GM19035 (cell line): ENCODE measurements at regions not wholly inside any gene's neighbourhood (a gene's known extent, or its start where the extent isn't known, plus 50 kb on each side); places are given as distances from the start of the nearest gene placed in this dataset.

Experiments
- ATAC-seq: cut with Tn5 transposase; IDR thresholded peaks from one replicate; pipeline ENCODE4 v1.9.1; 2021; ENCODE audit not compliant: unreplicated experiment

DNA sequence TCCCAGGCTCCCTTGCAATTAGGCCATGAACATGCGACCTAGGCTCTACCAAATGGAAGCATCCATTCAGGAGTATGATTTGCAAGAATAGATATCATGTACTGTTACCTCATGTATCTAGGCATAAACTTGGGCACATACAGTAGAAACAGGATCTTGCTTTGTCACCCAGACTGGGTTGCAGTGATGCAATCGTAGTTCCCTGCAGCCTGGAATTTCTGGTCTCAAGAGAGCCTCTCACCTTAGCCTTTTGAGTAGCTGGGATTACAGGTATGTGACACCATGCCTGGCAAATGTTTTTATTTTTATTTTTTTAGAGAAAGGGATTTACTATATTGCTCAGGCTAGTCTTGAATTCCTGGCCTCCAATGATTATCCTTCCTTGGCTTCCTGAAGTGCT is 994.2 kb downstream of the ADGRL3 start:
- no peak for ATAC-seq

DNA sequence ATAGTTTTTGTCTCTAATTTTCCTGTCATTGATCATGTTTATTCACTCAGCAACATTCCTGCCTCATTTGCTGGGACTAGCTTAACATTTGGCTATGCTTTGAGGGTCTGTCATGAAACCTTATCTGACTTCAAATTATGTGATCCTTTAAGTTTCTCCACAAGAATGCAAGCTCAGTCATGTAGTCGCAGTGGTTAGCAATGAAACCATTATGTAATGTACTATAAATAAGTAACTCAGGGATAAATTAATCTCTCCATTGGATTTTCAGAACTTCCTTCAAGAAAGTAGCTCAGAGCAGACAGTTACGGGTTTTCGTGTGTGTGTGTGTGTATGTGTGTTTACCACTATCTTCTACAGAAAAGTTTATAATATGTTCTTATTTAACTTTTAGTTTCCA is 993.6 kb downstream of the ADGRL3 start:
- ATAC-seq, result no peak

- ATAC-seq, result no peak
These were observed 991.5 kb downstream of the ADGRL3 start for GRCh38 chr4:62191451-62192240.

- no peak for ATAC-seq
These were observed 970.1 kb downstream of the ADGRL3 start for GRCh38 chr4:62170235-62170634.

DNA sequence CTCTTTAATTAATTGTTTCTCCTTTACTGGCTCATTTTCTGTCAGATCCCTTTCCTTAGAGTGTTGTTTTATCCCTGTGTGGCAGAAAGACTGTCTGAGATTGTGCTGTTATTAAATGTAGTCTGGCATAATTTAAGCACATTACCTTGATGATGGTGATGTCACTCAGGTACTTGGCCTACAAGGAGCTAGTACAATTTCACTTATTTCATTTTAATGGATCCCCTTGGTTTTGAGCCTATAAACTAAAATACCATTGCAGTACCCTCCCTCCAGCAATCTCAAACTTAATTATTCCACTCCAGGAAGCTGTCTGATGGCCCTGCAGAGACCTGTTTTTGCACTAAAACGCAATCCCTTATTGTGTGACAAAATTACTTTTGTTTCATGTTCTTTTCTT is 968.6 kb downstream of the ADGRL3 start:
- ATAC-seq, result no peak

GRCh38 chr4:62162606-62163005 is 962.5 kb downstream of the ADGRL3 start:
- no peak for ATAC-seq

DNA sequence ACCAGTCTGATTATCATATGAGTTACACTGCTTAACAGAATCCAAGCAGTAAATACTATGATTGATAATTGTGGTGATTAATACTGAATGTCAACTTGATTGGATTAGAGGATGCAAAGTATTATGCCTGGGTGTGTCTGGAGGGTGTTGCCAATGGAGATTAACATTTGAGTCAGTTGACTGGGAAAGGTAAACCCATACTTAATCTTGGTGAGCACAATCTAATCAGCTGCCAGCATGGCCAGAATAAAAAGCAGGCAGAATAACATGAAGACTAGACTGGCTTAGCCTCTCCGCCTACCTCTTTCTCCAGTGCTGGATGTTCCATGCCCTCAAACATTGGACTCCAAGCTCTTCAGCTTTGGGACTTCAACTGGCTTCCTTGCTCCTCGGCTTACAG is 961.3 kb downstream of the ADGRL3 start:
- no peak for ATAC-seq

- ATAC-seq, result no peak
These were observed 959.8 kb downstream of the ADGRL3 start for GRCh38 chr4:62159876-62160275.

DNA sequence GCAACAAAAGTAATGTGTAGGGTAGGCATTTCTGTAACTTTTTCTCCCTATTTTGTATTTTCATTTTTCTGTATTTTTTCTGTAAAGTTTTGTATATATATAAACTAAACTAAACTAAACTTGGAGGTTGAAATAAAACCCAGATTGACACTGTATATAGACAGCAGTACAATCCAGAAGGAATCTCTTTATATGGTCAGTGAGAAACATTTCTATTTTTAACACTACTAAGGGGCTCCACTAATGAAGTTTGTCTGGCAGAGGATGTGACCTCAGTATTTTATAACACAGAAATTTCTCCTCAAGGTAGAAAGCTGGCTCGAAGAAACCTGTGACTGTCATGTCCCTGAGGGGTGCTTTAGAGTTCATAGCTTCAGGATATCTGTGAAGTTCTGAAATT is 959.2 kb downstream of the ADGRL3 start:
- ATAC-seq, result no peak

DNA sequence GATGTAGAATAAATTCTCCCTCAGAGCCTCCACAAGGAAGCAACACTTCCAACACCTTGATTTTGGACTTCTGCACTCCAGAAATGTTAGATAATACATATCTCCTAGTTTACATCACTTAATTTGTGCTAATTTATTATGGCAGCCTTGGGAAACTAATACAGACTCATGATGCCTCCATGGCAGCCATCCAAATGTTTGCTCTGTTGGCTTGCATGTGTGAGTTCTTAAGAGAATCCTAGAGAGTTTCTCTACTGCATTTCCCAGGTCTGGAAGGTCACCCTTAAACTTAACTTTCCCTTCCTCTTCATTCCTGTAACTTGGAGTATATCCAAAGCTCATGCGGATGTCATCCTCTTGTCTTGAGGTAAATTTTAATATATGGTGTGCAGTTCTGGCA is 956.1 kb downstream of the ADGRL3 start:
- no peak for ATAC-seq

DNA sequence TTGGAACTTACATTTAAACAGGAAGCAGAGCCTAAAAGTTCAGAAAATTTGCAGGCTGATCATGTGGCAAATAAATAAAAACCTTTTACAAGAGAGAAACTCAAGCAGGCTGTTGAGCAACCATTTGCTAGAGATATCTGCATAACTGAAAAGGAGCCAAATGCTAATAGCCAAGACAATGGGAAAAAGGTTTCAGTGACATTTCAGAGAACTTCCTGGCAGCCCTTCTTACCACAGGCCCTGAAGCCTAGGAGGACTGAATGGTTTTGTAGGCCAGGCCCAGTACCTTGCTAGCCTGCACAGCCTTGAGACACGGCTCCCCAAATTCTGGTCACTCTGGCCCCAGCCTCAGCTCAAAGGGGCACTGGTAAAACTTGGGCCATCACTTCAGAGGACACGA is 945.1 kb downstream of the ADGRL3 start:
- no peak for ATAC-seq

DNA sequence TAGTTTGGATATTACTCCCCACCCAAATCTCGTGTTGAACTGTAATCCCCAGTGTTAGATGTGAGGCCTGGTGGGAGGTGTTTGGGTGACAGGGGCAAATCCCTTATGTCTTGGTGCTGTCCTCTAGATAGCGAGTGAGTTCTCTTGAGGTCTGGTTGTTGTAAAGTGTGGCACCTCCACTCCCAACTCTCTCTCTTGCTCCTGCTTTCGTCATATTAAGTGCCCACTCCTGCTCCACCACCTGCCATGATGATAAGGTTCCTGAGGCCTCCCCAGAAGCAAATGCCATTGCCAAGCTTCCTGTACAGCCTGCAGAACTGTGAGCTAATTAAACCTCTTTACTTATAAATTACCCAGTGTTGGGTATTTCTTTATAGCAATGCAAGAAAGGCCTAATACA is 944.3 kb downstream of the ADGRL3 start:
- ATAC-seq, result no peak

- ATAC-seq, result no peak
These were observed 935.5 kb downstream of the ADGRL3 start for GRCh38 chr4:62135565-62136156.

- ATAC-seq, result no peak
These were observed 933.9 kb downstream of the ADGRL3 start for GRCh38 chr4:62133977-62134376.

GRCh38 chr4:62133101-62133897 is 933.2 kb downstream of the ADGRL3 start:
- ATAC-seq, result no peak

DNA sequence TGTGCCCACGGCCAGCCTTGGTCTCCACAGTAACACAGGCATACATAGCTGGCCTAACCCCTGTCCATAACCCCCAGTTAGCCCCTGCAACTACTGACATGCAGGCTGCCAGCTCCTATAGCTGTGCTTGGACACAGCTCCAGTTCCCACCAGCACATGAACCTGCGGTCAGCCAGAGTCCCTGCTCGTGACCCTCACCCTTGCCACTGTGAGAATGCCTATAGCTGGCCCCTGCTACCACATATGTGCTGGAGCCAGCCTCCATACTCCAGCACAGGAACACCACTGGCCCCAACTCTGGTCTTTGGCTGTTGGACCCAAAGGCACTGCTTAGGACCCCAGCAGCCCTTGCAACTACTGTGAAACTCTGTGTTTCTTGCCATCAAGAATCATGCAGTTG is 930.9 kb downstream of the ADGRL3 start:
- no peak for ATAC-seq

- no peak for ATAC-seq
These were observed 930.5 kb downstream of the ADGRL3 start for GRCh38 chr4:62130637-62131036.

DNA sequence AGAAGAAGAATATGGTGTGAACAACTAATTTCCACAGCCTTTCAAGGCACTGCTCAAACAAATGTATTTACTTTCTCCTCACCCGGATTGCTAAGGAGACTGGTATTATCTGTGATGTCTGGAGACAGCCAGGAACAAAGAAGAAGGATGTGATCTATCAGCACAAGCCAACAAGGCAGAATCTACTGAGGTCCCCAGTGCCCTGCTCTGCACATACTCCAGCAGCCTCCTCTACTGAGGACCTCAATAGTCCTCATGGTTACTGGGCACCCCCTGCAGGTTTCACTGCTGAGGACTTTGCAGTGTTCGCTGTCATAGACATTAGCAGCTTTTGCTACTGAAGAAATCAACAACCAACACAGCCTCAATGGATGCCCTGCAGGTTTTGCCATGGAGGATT is 930.1 kb downstream of the ADGRL3 start:
- no peak for ATAC-seq
